NCI-H1105 (cell line): ENCODE measurements at regions not wholly inside any gene's neighbourhood (a gene's known extent, or its start where the extent isn't known, plus 50 kb on each side); places are given as distances from the start of the nearest gene placed in this dataset.
"Not testable (repeated sequence)": the region's sequence is repeated elsewhere in the genome, so short reads cannot be mapped to it uniquely, and the experiment has no call there.

Experiments used
- DNase-seq: peaks from one replicate; lab custom pipeline; 2025; lab: John Stamatoyannopoulos, UW

DNA sequence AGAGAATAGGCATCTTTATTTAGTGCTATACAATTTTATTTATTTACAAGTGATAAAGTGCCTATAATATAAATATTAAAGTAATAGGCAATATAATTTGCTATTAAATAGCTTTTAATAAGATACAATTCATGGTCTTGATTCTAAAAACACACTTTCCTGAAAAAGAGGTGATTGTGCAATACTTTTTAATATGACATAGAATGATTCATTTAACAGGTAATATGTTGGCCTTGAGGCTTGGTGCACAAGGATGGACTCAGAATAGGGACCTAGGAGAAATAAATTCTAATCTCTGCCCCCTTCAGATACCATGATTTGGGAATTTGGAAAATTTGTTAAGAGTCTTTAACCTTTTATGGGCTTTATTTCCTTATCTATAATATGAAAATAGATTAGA lies 149.9 kb upstream of the FUT9 start:
- DNase-seq, result no peak

DNA sequence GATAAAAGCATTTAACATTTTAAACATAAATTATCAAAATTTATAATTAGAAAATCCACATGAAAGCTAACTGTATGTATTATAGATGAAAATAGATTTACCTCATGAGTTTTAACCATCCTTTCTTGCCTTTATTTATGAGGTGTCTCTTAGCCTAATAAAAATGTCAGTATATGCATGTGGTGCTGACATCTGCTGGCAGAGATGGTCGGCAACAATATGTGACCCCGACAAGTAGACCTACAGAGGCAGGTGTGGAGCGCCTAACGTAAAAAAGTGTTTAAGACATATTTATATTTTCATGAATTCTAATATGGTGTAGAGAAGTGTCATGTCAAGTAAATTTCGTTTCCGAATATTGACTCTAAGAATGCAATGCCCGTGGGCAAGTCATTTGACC lies 149.0 kb upstream of the FUT9 start:
- DNase-seq, result peak; percentile 6

DNA sequence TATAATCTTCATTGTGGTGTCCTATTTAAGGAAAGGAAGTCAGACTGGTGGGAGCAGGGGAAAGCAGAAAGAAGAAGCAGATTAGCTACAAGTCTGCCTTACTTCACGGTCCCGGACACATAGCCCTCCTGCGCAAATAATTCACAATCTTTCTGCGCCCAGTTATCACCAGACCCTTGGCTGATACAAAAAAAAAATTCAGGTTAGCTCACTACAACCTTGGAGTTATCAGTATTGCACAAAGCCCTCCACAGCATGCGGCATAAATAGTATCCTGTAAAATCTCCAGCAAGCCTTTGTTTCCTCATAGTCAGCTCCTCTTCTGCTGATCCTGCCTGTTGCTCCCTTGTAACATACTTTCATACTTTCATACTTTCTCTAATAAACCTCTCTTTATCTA lies 148.6 kb upstream of the FUT9 start:
- DNase-seq, result no peak

DNA sequence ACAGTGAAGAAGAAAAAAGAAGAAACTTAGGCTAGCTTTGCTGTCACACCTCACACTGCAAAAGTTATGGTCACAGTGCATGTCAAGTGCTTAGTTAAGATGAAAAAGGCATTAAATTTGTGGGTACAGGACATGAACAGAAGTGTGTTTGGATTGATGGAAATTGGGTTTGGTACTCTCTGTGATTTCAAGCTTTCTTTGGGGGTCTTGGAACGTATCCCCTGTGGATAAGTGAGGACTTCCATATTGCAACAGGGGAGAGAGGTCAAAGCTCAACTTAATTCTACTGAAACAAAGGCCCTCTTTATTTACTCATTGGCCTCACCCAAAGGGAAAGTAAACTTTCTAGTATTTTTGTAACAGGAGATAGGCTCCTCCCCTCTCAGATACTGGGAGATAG lies 138.3 kb upstream of the FUT9 start:
- no peak for DNase-seq

DNA sequence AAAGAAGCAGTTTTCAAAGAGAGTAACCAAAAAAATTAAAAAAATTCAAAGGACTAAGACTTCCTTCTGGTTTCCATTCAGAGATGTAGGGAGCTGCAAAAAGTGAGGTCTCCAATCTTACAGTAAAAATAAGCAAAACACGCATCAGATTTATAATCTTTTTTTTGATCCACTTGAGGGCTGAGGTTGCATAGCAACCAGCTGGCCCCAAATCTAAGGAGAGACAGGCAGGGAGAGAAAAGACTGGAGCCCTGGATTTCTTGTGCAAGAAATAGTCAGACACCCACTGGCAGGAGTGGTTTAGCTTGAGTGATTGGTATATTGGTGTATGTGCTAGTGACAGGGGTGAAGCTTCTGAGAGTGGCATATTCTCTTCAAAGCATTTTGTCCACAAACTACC lies 135.9 kb upstream of the FUT9 start:
- no peak for DNase-seq

DNA sequence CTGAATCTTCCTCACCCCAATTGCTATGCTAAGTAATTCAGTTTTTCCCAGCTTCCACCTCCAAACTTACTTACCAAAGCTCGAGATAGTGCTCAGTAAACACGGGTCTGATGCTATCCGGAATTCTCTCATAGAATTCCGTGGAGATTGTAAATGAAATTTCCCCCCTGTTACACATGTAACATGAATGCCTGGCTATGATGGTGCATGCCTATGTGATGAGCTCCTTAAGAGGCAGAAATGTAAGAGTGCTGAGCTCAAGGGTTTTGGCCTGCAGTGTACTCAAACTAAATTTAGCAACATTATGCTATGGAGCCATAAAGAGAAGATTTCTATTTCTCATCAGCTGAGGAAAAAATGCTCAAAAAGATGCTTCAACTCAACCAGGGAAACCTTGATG lies 133.4 kb upstream of the FUT9 start:
- no peak for DNase-seq

DNA sequence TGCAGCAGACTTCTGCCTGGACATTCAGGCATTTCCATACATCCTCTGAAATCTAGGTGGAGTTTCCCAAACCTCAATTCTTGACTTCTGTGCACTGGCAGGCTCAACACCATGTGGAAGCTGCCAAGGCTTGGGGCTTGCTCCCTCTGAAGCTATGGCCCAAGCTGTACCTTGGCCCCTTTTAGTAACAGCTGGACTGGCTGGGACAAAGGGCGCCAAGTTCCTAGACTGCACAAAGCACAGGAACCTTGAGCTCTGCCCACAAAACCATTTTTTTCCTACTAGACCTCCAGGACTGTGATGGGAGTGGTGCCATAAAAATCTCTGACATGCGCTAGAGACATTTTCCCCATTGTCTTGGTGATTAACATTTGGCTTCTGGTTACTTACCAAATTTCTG lies 127.1 kb upstream of the FUT9 start:
- not testable (repeated sequence) for DNase-seq

DNA sequence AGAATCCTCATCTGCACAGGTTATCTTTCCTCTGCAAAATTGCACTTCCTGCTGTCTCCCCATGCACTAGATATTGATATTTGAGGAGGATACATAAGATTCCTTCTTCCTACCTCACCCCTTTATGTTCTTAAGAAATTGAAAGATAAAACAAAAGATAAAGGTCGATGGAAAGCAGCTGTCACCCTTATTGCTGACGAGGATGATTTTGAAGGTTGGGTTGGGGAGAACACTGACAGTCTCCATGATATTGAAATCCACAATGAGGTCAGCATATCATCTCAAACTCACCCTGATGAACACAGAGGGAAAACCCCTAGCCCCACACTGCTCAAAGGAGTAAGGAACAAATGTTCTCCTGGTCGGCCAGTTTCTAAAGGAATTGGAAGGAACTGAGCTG lies 110.6 kb upstream of the FUT9 start:
- no peak for DNase-seq

DNA sequence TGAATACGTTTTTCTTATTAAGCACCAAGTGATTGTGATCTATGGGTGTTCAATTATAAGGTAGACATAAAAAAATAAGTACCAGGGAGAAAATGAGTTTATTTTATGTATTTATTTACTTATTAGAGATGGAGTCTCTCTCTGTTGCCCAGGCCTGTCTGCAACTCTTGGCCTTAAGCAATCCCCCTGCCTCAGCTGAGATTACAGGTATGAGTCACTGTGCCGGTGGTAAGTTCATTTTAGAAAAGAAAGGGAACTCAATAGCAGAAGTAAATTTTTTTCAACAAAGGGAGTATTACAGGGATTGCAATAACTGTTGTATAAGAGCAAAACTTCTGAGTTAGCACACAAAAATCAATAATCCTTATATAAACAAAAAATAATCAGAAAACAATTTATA lies 98.7 kb upstream of the FUT9 start:
- no peak for DNase-seq

DNA sequence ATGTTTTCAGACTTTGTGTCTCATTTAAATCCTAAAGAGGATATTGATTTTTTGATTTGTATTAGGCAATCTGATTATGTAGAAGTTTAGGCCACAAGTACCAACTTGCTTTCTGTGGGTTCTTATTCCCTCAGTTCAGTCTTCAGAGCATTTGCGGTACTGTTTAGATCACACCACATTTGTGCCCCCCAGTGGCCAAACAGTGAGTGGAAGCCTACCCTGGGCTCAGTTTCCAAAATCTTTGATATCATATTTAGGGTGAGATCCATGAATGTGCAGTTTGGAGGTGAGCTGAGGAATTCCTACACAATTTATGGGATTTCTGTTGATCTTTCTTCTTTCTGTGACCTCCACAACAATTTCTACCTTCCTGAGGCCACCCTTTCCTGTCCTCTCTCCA lies 92.3 kb upstream of the FUT9 start:
- no peak for DNase-seq

DNA sequence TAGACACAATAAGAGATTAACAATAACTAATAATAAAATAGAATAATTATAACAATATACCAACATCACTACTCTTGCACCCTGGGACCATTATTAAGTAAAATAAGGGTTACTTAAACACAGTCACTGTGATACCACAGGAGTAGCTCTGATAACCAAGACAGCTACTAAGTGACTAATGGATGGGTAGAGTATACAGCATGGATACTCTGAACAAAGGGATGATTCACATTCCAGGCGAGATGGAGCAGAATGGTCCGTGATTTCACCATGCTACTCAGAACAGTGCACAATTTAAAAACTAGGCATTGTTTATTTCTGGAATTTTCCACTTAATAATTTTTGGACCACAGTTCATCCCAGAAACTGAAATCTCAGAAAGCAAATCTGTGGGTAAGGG lies 80.0 kb upstream of the FUT9 start:
- DNase-seq, result no peak

DNA sequence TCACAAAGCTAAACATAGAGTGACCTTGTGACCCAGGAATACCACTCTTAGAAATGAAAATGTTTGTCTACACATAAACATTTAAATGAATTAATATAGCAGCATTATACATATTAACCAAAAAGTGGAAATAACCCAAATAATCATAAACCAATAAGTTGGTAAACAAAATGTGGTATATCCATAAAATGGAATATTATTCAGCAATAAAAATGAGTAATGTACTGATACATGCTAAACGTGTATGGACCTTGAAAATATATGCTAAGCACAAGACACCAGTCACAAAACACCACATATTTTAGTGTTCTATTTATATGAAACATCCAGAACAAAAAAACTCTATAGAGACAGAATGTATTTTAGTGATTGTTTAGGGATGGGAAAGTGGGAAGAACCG lies 68.9 kb upstream of the FUT9 start:
- DNase-seq, result no peak

DNA sequence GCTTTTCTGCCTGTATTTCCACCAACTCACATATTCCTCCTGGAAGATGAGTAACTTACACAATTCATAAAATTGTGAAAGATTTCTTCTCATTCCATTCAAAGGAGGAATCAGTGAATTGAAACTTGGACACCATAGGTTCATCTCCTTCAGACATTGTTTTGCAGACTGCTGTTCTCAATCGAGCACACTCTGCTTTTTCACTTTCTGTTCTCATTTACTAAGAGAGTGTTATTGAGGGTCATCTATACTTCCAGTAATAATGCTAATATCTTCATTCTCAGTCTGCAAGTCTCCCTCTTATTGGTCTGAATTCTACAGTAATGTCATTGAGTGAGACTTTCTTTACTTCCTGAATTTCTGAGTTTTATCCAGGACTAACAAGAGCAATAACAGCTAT lies 67.5 kb upstream of the FUT9 start:
- no peak for DNase-seq

DNA sequence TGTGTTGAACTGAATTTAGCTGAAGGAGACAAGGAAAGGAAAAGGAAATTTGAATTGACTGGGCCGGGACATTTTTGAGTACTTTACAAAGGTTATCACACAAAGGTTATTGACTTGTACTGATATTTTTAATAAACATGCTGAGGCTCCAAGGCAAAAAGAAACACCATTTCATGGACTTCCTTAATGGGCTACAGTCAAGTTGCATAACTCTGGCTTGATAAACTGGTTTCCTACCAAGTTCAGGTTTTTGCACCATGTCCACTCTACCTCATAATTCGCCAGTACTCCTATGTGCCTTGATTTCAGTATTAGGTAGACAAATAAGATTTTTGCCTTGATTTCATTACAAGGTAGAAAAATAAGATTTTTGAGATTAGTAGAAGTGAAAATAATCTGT lies 65.8 kb upstream of the FUT9 start:
- DNase-seq, result no peak

DNA sequence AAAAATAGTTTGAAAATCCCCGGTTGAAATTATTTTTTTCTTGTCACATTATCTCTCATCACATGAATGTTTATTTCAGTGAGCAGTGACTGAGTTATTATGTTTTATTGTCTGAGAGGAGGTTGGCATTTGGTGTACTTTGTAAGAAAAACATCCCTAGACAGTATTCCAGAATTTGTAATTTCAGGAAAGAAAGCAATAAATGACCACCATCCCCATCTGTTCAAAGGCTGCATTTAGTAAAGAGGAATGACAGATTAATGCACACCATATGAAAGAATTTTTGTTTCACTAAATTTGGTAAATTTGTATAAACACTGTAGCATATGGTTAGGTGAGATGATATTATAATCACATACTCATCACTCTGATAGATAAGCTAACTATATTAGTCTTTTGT lies 57.1 kb upstream of the FUT9 start:
- no peak for DNase-seq

DNA sequence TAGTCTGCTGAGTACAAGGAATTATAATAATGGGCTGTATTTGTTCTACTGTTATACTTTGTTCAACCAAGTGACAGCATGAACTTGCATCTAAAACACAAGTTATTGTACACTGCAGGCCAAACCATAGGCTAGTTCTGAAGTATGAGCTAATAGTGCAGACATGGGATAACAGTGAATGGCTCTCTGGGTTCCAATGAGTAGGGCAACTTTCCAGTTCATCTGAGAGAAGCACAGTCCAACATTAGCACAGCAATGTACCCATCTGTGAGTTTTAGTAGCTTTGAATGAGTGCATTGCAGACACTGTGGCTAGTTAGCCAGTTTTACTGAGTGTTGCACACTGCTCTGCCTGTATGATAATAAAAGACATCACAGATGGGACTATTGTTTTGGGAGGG lies 56.5 kb upstream of the FUT9 start:
- no peak for DNase-seq
